Spleen (tissue), 11 donors: ENCODE measurements at regions not wholly inside any gene's neighbourhood (a gene's known extent, or its start where the extent isn't known, plus 50 kb on each side); places are given as distances from the start of the nearest gene placed in this dataset.

Experiments
- DNase-seq: peaks from one replicate; pipeline ENCODE4 v3.0.0-alpha.2; 2020
- H3K27ac ChIP-seq, 8 donors: fragments of 200-600 bp; sonication (generic) in 7 of 8; 1 replicate in 4 of 8; 2 replicates in 4 of 8; pipeline versions ENCODE4 v1.5.0 to v1.8.0; 2016 to 2021; ENCODE audit warnings: inconsistent platforms in 4 of 8, mild to moderate bottlenecking in 4 of 8, moderate library complexity in 1 of 8
- H3K27me3 ChIP-seq, 7 donors: fragments of 200-600 bp; sonication (generic) in 6 of 7; replicated peaks in 1 of 7; 1 replicate in 4 of 7; 2 replicates in 3 of 7; pipeline versions ENCODE4 v1.5.0 to v1.8.0; 2016 to 2021; ENCODE audit warnings: inconsistent platforms in 3 of 7, mild to moderate bottlenecking in 1 of 7
- H3K36me3 ChIP-seq, 6 donors: fragments of 200-600 bp; sonication (generic) in 5 of 6; 1 replicate in 4 of 6; 2 replicates in 2 of 6; pipeline versions ENCODE4 v1.5.0 to v1.8.0; 2016 to 2021; ENCODE audit warnings: inconsistent platforms in 2 of 6
- H3K4me1 ChIP-seq, 6 donors: fragments of 200-600 bp; sonication (generic) in 5 of 6; 1 replicate in 3 of 6; 2 replicates in 3 of 6; pipeline versions ENCODE4 v1.5.0 to v1.8.0; 2016 to 2021; ENCODE audit warnings: inconsistent platforms in 3 of 6
- H3K4me3 ChIP-seq, 8 donors: fragments of 200-600 bp; sonication (generic) in 7 of 8; 1 replicate in 4 of 8; 2 replicates in 4 of 8; pipeline versions ENCODE4 v1.5.0 to v1.8.0; 2016 to 2021; ENCODE audit warnings: inconsistent platforms in 4 of 8, mild to moderate bottlenecking in 4 of 8, moderate library complexity in 2 of 8
- H3K9me3 ChIP-seq, 8 donors: fragments of 200-600 bp; sonication (generic) in 7 of 8; 1 replicate in 4 of 8; 2 replicates in 4 of 8; pipeline versions ENCODE4 v1.5.0 to v1.8.0; 2016 to 2021; ENCODE audit warnings: inconsistent platforms in 4 of 8
- CTCF ChIP-seq, 11 experiments: fragments of 200-600 bp in 7 of 11; fragments of 450-650 bp in 4 of 11; sonication (generic) in 4 of 11; IDR thresholded peaks in 8 of 11; conservative IDR thresholded peaks in 3 of 11; 1 replicate in 7 of 11; 2 replicates in 4 of 11; pipeline versions ENCODE4 v1.4.0 to v1.8.0; 2016 to 2021; ENCODE audit warnings: antibody characterized with exemption in 11 of 11, inconsistent platforms in 4 of 11, mild to moderate bottlenecking in 1 of 11
- POLR2A ChIP-seq, 3 donors: fragments of 450-650 bp; IDR thresholded peaks; one replicate each; pipeline ENCODE4 v1.5.1; 2017; ENCODE audit warnings: antibody characterized with exemption in 3 of 3, mild to moderate bottlenecking in 1 of 3
- POLR2AphosphoS5 ChIP-seq, 3 donors: sonication (generic); formaldehyde crosslinking; IDR thresholded peaks; one replicate each; pipeline ENCODE4 v1.5.1; 2017; ENCODE audit warnings: antibody characterized with exemption in 3 of 3
- WGBS, 5 donors: extraction: QIAGEN DNeasy Blood & Tissue Kit in 3 of 5; methylation state at CpG; one replicate each; pipeline versions ENCODE4 v1.1.5 to v1.1.7; 2013 to 2018; 5-methylcytosine and 5-hydroxymethylcytosine counted together
- intact Hi-C: fragments of 100-400 bp; cut with DNase I; formaldehyde crosslinking; loops from one replicate; pipeline ENCODE4 v1.15.0; 2023; ENCODE audit warnings: low total_unique reads
- donor health status: healthy with polysubstance abuse.
- donor health status: DM: no; HTN: no; CAD: no; lungs with moderate emphysema.
- donor health status: DM: no; HTN: no; CAD: no.
- donor health status: Bipolar disorder and iron deficiency.
- donor health status: healthy.
- donor health status: DM: no; HTN: no; CAD: no.
- donor health status: DM: yes; HTN: yes; CAD: no.

- WGBS, 5 donors: 82 to 94% (median 87%) methylated on average over 6 of the region's 6 CpGs
Measured at GRCh38 chr3:54071601-54072000, 50.8 kb upstream of the CACNA2D3 start.

GRCh38 chr3:54069961-54070360 lies 52.4 kb upstream of the CACNA2D3 start:
- no peaks in the 10 kb centered on the region for H3K36me3 ChIP-seq
- DNase-seq: no peak
- intact Hi-C loops: no loop called here
- no peaks in the 10 kb centered on the region for H3K4me1 ChIP-seq
- H3K4me3 ChIP-seq: no peak overlapping the region
- TF ChIP-seq POLR2A (IDR thresholded peaks at IDR 0.05) (no peak), CTCF (IDR thresholded peaks at IDR 0.05 in 8 of 11, conservative IDR thresholded peaks at IDR 0.05 in 3 of 11) (no peak), POLR2AphosphoS5 (IDR thresholded peaks at IDR 0.05) (no peak)
- H3K27ac ChIP-seq: no peak overlapping the region
- peaks cover 0 to 8% (median 0%) of the 10 kb centered on the region in 7 donors for H3K27me3 ChIP-seq
- H3K9me3 ChIP-seq: peaks cover 0 to 25% (median 21%) of the 10 kb centered on the region in 8 donors
- 77 to 85% (median 80%) methylated on average over 2 of the region's 2 CpGs for WGBS, 5 donors

More at GRCh38 chr3:54071601-54072000, 50.8 kb upstream of the CACNA2D3 start:
- TF ChIP-seq POLR2A (IDR thresholded peaks at IDR 0.05): no peak
- no peak for TF ChIP-seq POLR2AphosphoS5 (IDR thresholded peaks at IDR 0.05)
- no peak for TF ChIP-seq CTCF (IDR thresholded peaks at IDR 0.05 in 8 of 11, conservative IDR thresholded peaks at IDR 0.05 in 3 of 11)
- DNase-seq: no peak
- no peak overlapping the region for H3K27ac ChIP-seq
- H3K9me3 ChIP-seq: peaks cover 0 to 25% (median 21%) of the 10 kb centered on the region in 8 donors
- H3K4me3 ChIP-seq: no peak overlapping the region
- H3K36me3 ChIP-seq: no peaks in the 10 kb centered on the region
- intact Hi-C loops: no loop called here
- no peaks in the 10 kb centered on the region for H3K27me3 ChIP-seq
- H3K4me1 ChIP-seq: no peaks in the 10 kb centered on the region

DNA sequence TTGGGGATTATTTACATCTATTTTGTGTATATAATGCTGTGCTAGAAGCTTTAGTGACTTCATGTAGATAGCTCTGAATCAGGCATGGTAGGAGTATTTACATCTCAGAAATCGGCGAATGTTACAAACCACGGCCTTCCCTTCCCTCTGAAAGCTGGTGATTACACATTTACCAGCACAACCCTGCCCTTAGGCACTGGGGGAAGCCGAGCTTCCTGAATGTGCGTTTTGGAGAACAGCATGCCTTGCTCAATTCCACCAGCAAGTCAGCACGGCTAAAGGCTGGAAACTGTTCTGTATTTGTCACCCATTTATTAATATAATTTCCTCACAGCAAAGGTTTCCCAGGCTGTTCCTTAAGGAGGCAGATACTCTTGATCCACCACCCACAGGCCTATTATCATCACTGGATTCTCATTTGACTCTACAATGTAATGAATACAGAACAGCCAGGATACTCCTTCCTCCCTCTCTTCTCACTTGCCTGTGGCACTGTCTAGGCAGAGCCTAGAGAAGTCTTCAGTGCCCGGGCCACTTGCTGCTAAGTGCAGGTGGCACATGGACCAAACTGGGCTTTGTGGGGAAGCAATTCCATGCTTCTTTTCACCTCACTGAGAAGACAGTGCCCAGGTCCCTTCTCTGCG lies 55.2 kb upstream of the CACNA2D3 start:
- Histone ChIP-seq H3K27me3 (peaks cover 0 to 8% (median 0%) of the 10 kb centered on the region in 7 donors), H3K4me3 (no peak overlapping the region), H3K9me3 (peaks cover 0 to 25% (median 21%) of the 10 kb centered on the region in 8 donors), H3K27ac (no peak overlapping the region), H3K36me3 (no peaks in the 10 kb centered on the region), H3K4me1 (no peaks in the 10 kb centered on the region)
- DNase-seq: no peak
- 51 to 60% (median 54%) methylated on average over 8 of the region's 8 CpGs for WGBS, 5 donors
- intact Hi-C loops: no loop called here
- TF ChIP-seq POLR2A (IDR thresholded peaks at IDR 0.05) (no peak), CTCF (IDR thresholded peaks at IDR 0.05 in 8 of 11, conservative IDR thresholded peaks at IDR 0.05 in 3 of 11) (no peak), POLR2AphosphoS5 (IDR thresholded peaks at IDR 0.05) (no peak)

GRCh38 chr3:54066253-54066652 lies 56.1 kb upstream of the CACNA2D3 start:
- no peak for TF ChIP-seq POLR2AphosphoS5 (IDR thresholded peaks at IDR 0.05)
- TF ChIP-seq CTCF (IDR thresholded peaks at IDR 0.05 in 8 of 11, conservative IDR thresholded peaks at IDR 0.05 in 3 of 11): no peak
- no peak for TF ChIP-seq POLR2A (IDR thresholded peaks at IDR 0.05)
- Histone ChIP-seq H3K9me3 (peaks cover 0 to 21% (median 18%) of the 10 kb centered on the region in 8 donors), H3K36me3 (no peaks in the 10 kb centered on the region), H3K4me1 (no peaks in the 10 kb centered on the region), H3K4me3 (no peak overlapping the region), H3K27me3 (peaks cover 0 to 12% (median 0%) of the 10 kb centered on the region in 7 donors), H3K27ac (no peak overlapping the region)
- intact Hi-C loops: no loop called here
- DNase-seq: no peak
- 58 to 100% (median 84%) methylated on average over 2 to 3 of the region's 3 CpGs for WGBS, 5 donors
